Activated CD8-positive, alpha-beta memory T cell treated with anti-CD3 and anti-CD28 coated beads for 1 hour (primary cell): ENCODE measurements at regions not wholly inside any gene's neighbourhood (a gene's known extent, or its start where the extent isn't known, plus 50 kb on each side); places are given as distances from the start of the nearest gene placed in this dataset.

Source experiments
- DNase-seq, 2 donors: peaks; one replicate each; pipeline ENCODE4 v3.0.0-alpha.2; 2020; ENCODE audit warnings: low read depth in 1 of 2; ENCODE audit errors: extremely low read depth in 1 of 2

- DNase-seq: no peak
Observed at GRCh38 chr11:15483205-15483604, 368.5 kb downstream of the INSC start.

GRCh38 chr11:15484398-15484797 lies 369.7 kb downstream of the INSC start:
- DNase-seq: no peak

GRCh38 chr11:15485432-15485831 lies 370.7 kb downstream of the INSC start:
- no peak for DNase-seq

GRCh38 chr11:15489281-15489680 lies 374.6 kb downstream of the INSC start:
- no peak for DNase-seq

- DNase-seq: no peak
Observed at GRCh38 chr11:15490535-15490934, 375.8 kb downstream of the INSC start.

GRCh38 chr11:15493066-15493465 lies 378.3 kb downstream of the INSC start:
- no peak for DNase-seq

- DNase-seq: no peak
Observed at GRCh38 chr11:15493921-15494620, 379.3 kb downstream of the INSC start.

GRCh38 chr11:15494740-15495139 lies 380.0 kb downstream of the INSC start:
- no peak for DNase-seq

- DNase-seq: no peak
Observed at GRCh38 chr11:15495462-15495861, 380.7 kb downstream of the INSC start.

- no peak for DNase-seq
Observed at GRCh38 chr11:15497366-15497765, 382.6 kb downstream of the INSC start.

- DNase-seq: no peak
Observed at GRCh38 chr11:15499674-15500073, 385.0 kb downstream of the INSC start.

- DNase-seq: no peak
Observed at GRCh38 chr11:15500643-15501042, 385.9 kb downstream of the INSC start.

- DNase-seq: no peak
Observed at GRCh38 chr11:15501566-15501965, 386.8 kb downstream of the INSC start.

GRCh38 chr11:15505155-15505554 lies 390.4 kb downstream of the INSC start:
- no peak for DNase-seq

GRCh38 chr11:15507592-15507991 lies 392.9 kb downstream of the INSC start:
- no peak for DNase-seq

- no peak for DNase-seq
Observed at GRCh38 chr11:15509082-15509481, 394.4 kb downstream of the INSC start.

- no peak for DNase-seq
Observed at GRCh38 chr11:15519124-15519791, 404.5 kb downstream of the INSC start.

GRCh38 chr11:15519911-15520310 lies 405.2 kb downstream of the INSC start:
- no peak for DNase-seq

GRCh38 chr11:15523543-15523942 lies 408.8 kb downstream of the INSC start:
- no peak for DNase-seq

GRCh38 chr11:15525582-15525981 lies 410.9 kb downstream of the INSC start:
- no peak for DNase-seq

- DNase-seq: no peak
Observed at GRCh38 chr11:15526032-15526431, 411.3 kb downstream of the INSC start.

- no peak for DNase-seq
Observed at GRCh38 chr11:15526859-15527450, 412.2 kb downstream of the INSC start.
